PC-3 (cell line): ENCODE measurements at regions not wholly inside any gene's neighbourhood (a gene's known extent, or its start where the extent isn't known, plus 50 kb on each side); places are given as distances from the start of the nearest gene placed in this dataset.
"Not testable (repeated sequence)": the region's sequence is repeated elsewhere in the genome, so short reads cannot be mapped to it uniquely, and the experiment has no call there.

Experiments used
- EZH2 ChIP-seq: fragments of 300-600 bp; sonication (generic); IDR thresholded peaks from one replicate; pipeline ENCODE4 v1.6.1; 2017; ENCODE audit warnings: antibody characterized with exemption, mild to moderate bottlenecking, low read length; ENCODE audit not compliant: unreplicated experiment
- EZH2phosphoT487 ChIP-seq: fragments of 300-600 bp; sonication (generic); IDR thresholded peaks from 2 replicates; pipeline ENCODE4 v1.6.1; 2018; ENCODE audit warnings: mild to moderate bottlenecking, antibody characterized with exemption, low read length, borderline replicate concordance
- TF ChIP-seq, protein P1 (sequence below): fragments of 300-600 bp; sonication (generic); conservative IDR thresholded peaks from 2 replicates; pipeline ENCODE4 v1.5.1; 2017; ENCODE audit warnings: antibody characterized with exemption, low read depth, mild to moderate bottlenecking, low read length

DNA sequence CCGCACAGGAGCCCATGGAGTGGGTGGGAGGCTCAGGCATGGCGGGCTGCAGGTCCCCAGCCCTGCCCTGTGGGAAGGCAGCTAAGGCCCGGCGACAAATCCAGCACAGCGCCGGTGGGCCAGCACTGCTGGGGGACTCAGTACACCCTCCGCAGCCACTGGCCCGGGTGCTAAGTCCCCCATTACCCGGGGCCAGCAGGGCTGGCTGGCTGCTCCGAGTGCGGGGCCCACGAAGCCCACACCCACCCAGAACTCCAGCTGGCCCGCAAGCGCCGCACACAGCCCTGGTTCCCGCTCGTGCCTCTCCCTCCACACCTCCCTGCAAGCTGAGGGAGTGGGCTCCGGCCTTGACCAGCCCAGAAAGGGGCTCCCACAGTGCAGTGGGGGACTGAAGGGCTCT lies 610.0 kb upstream of the NRG3 start:
- TF ChIP-seq, protein P1, sequence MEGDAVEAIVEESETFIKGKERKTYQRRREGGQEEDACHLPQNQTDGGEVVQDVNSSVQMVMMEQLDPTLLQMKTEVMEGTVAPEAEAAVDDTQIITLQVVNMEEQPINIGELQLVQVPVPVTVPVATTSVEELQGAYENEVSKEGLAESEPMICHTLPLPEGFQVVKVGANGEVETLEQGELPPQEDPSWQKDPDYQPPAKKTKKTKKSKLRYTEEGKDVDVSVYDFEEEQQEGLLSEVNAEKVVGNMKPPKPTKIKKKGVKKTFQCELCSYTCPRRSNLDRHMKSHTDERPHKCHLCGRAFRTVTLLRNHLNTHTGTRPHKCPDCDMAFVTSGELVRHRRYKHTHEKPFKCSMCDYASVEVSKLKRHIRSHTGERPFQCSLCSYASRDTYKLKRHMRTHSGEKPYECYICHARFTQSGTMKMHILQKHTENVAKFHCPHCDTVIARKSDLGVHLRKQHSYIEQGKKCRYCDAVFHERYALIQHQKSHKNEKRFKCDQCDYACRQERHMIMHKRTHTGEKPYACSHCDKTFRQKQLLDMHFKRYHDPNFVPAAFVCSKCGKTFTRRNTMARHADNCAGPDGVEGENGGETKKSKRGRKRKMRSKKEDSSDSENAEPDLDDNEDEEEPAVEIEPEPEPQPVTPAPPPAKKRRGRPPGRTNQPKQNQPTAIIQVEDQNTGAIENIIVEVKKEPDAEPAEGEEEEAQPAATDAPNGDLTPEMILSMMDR, result not testable (repeated sequence)
- not testable (repeated sequence) for TF ChIP-seq EZH2, EZH2phosphoT487
